SU-DHL-6 (cell line): ENCODE measurements at regions not wholly inside any gene's neighbourhood (a gene's known extent, or its start where the extent isn't known, plus 50 kb on each side); places are given as distances from the start of the nearest gene placed in this dataset.

Source experiments
- H2AFZ ChIP-seq: fragments of 200-600 bp; sonication (generic); 2 replicates; pipeline ENCODE4 v1.6.1; 2014; ENCODE audit warnings: low read depth, mild to moderate bottlenecking, moderate library complexity, mixed read lengths, antibody characterized with exemption, low read length; ENCODE audit not compliant: severe bottlenecking
- H3F3A ChIP-seq: fragments of 200-600 bp; shearing (Covaris generic); 2 replicates; pipeline ENCODE4 v1.6.0; 2016; ENCODE audit warnings: antibody characterized with exemption, mild to moderate bottlenecking; ENCODE audit not compliant: insufficient read depth
- H3K27ac ChIP-seq: fragments of 200-600 bp; sonication (generic); 2 replicates; pipeline ENCODE4 v1.5.1; 2016; ENCODE audit warnings: low read depth, mild to moderate bottlenecking, low read length, moderate library complexity, mixed read lengths
- H3K27me3 ChIP-seq: fragments of 200-600 bp; sonication (generic), shearing (Covaris generic); 2 replicates; pipeline ENCODE4 v1.6.0; 2014; ENCODE audit warnings: mild to moderate bottlenecking, low read length
- H3K36me3 ChIP-seq: fragments of 200-600 bp; sonication (generic); 2 replicates; pipeline ENCODE4 v1.6.1; 2014; ENCODE audit warnings: mild to moderate bottlenecking, low read length, mixed read lengths
- H3K4me2 ChIP-seq: fragments of 300-600, 200-600 bp; shearing (Covaris generic), sonication (generic); 2 replicates; pipeline ENCODE4 v1.6.0; 2014; ENCODE audit warnings: low read length, low read depth, mild to moderate bottlenecking; ENCODE audit not compliant: poor library complexity, severe bottlenecking
- H3K4me3 ChIP-seq: fragments of 200-600 bp; sonication (generic); 2 replicates; pipeline ENCODE4 v1.5.1; 2014; ENCODE audit warnings: antibody characterized with exemption, low read length, mild to moderate bottlenecking, mixed read lengths; ENCODE audit not compliant: insufficient read depth, poor library complexity, severe bottlenecking
- H3K79me2 ChIP-seq: fragments of 200-600 bp; sonication (generic); 2 replicates; pipeline ENCODE4 v1.6.1; 2014; ENCODE audit warnings: mild to moderate bottlenecking, low read length, moderate library complexity; ENCODE audit not compliant: insufficient read depth
- H3K9ac ChIP-seq: fragments of 200-600 bp; sonication (generic); 2 replicates; pipeline ENCODE4 v1.7.0; 2014; ENCODE audit warnings: mild to moderate bottlenecking, low read length
- H3K9me2 ChIP-seq: fragments of 200-600 bp; sonication (generic); replicated peaks from 2 replicates; pipeline ENCODE4 v1.6.1; 2014; ENCODE audit warnings: low read length; ENCODE audit not compliant: insufficient read depth
- H3K9me3 ChIP-seq: fragments of 200-600 bp; sonication (generic); 2 replicates; pipeline ENCODE4 v1.6.1; 2014; ENCODE audit warnings: low read length, mixed read lengths; ENCODE audit not compliant: insufficient read depth
- H4K20me1 ChIP-seq: fragments of 200-600 bp; sonication (generic); 2 replicates; pipeline ENCODE4 v1.6.1; 2014; ENCODE audit warnings: low read depth, mild to moderate bottlenecking, antibody characterized with exemption, low read length, moderate library complexity, mixed read lengths
- EZH2phosphoT487 ChIP-seq: fragments of 200-600 bp; sonication (generic), shearing (Covaris generic); conservative IDR thresholded peaks from 2 replicates; pipeline ENCODE4 v1.6.1; 2018; ENCODE audit warnings: mild to moderate bottlenecking, antibody characterized with exemption, low read length, moderate library complexity, mixed read lengths
- TF ChIP-seq, protein P1 (sequence below): fragments of 200-600 bp; sonication (generic); IDR thresholded peaks from one replicate; pipeline ENCODE4 v1.5.1; 2017; ENCODE audit warnings: antibody characterized with exemption, mild to moderate bottlenecking, low read length, moderate library complexity; ENCODE audit not compliant: insufficient read depth, poor library complexity, severe bottlenecking

DNA sequence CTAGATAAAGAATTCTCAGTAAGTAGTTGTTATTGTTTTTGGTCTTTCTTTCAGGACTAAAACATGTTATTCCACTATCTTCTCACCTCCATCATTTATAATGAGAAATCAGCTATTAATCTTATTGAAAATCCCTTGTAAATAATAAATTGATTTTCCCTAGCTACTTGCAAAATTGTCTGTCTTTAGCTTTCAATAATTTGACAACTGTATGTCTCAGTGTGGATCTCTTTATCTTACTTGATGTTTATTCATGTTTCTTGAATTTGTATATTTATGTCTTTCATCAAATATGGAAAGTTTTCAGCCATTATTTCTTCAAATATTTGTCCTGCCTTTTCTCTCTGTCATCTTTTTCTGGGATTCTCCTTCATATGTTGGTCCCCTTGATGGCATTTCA, 117.1 kb upstream of the ANTXRL start:
- H3K4me2 ChIP-seq, result no peak overlapping the region
- H3K9ac ChIP-seq, result no peak overlapping the region
- H2AFZ ChIP-seq, result no peak overlapping the region
- H4K20me1 ChIP-seq, result no peaks in the 10 kb centered on the region
- TF ChIP-seq EZH2phosphoT487, result no peak
- TF ChIP-seq, protein P1, sequence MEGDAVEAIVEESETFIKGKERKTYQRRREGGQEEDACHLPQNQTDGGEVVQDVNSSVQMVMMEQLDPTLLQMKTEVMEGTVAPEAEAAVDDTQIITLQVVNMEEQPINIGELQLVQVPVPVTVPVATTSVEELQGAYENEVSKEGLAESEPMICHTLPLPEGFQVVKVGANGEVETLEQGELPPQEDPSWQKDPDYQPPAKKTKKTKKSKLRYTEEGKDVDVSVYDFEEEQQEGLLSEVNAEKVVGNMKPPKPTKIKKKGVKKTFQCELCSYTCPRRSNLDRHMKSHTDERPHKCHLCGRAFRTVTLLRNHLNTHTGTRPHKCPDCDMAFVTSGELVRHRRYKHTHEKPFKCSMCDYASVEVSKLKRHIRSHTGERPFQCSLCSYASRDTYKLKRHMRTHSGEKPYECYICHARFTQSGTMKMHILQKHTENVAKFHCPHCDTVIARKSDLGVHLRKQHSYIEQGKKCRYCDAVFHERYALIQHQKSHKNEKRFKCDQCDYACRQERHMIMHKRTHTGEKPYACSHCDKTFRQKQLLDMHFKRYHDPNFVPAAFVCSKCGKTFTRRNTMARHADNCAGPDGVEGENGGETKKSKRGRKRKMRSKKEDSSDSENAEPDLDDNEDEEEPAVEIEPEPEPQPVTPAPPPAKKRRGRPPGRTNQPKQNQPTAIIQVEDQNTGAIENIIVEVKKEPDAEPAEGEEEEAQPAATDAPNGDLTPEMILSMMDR, result no peak
- H3K9me2 ChIP-seq, result no peaks in the 10 kb centered on the region
- H3K27ac ChIP-seq, result no peak overlapping the region
- H3K9me3 ChIP-seq, result no peaks in the 10 kb centered on the region
- no peaks in the 10 kb centered on the region for H3F3A ChIP-seq
- H3K79me2 ChIP-seq, result no peaks in the 10 kb centered on the region
- no peaks in the 10 kb centered on the region for H3K36me3 ChIP-seq
- H3K4me3 ChIP-seq, result no peak overlapping the region
- H3K27me3 ChIP-seq, result no peaks in the 10 kb centered on the region

DNA sequence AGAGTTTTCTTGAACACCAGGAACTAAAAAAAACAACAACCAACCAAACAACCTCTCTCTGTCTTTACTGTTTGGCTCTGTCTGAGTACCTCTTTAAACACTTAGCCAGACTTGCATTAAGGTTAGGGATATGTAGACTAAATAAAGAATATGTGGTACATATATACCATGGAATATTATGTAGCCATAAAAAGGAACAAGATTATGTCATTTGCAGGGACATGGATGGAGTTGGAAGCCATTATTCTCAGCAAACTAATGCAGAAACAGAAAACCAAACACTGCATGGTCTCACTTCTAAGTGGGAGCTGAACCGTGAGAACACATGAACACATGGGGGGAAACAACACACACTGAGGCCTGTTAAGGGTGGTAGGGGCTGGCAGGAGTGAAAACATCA, 116.0 kb upstream of the ANTXRL start:
- Histone ChIP-seq H2AFZ (no peak overlapping the region), H4K20me1 (no peaks in the 10 kb centered on the region), H3K27ac (no peak overlapping the region), H3K9me2 (no peaks in the 10 kb centered on the region), H3K9ac (no peak overlapping the region), H3F3A (no peaks in the 10 kb centered on the region), H3K36me3 (no peaks in the 10 kb centered on the region), H3K27me3 (no peaks in the 10 kb centered on the region), H3K79me2 (no peaks in the 10 kb centered on the region), H3K9me3 (no peaks in the 10 kb centered on the region), H3K4me2 (no peak overlapping the region), H3K4me3 (no peak overlapping the region)
- TF ChIP-seq EZH2phosphoT487, result no peak
- TF ChIP-seq, protein P1, result no peak

DNA sequence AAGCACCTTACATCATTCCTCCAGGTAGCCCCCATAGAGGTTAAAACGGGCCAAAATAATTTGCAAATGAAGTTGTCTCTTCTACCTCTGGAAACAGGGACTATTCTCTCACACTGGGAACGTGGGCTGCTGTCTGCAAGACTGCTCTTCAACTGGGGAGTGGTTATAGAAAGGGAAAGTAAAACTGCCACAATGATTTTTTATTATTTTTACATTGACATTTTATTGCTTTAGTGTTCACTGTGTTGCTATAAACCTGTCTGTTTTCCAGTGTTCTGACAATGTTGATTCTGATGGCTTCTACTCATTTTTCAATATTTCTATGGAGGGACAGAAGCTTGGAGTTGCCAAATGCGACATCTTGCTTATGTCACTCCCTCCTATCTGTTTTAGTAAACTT, 115.1 kb upstream of the ANTXRL start:
- Histone ChIP-seq H4K20me1 (no peaks in the 10 kb centered on the region), H3K4me2 (no peak overlapping the region), H3K27ac (no peak overlapping the region), H3K36me3 (no peaks in the 10 kb centered on the region), H3K9me2 (no peaks in the 10 kb centered on the region), H3K79me2 (no peaks in the 10 kb centered on the region), H3K27me3 (no peaks in the 10 kb centered on the region), H3K4me3 (no peak overlapping the region), H2AFZ (peak overlapping the region; percentile 42), H3K9me3 (no peaks in the 10 kb centered on the region), H3K9ac (no peak overlapping the region), H3F3A (no peaks in the 10 kb centered on the region)
- TF ChIP-seq, protein P1, result no peak
- TF ChIP-seq EZH2phosphoT487, result no peak
